Nucleus accumbens (tissue), 56 donors: ENCODE measurements at regions not wholly inside any gene's neighbourhood (a gene's known extent, or its start where the extent isn't known, plus 50 kb on each side); places are given as distances from the start of the nearest gene placed in this dataset.

ENCODE experiments used
- DNase-seq, 56 donors: peaks; one replicate each; lab custom pipeline; 2025; lab: John Stamatoyannopoulos, UW

- DNase-seq, result no peak
These were observed 55.4 kb upstream of the LINC01488 start for GRCh38 chr11:69425895-69426544.

- DNase-seq, result peak in 1 of 56 donors; percentile 38
These were observed 54.1 kb upstream of the LINC01488 start for GRCh38 chr11:69427337-69427736.

GRCh38 chr11:69427906-69428880, 53.3 kb upstream of the LINC01488 start:
- DNase-seq, result no peak

GRCh38 chr11:69429716-69430491, 51.6 kb upstream of the LINC01488 start:
- no peak for DNase-seq

GRCh38 chr11:69430566-69430965, 50.9 kb upstream of the LINC01488 start:
- DNase-seq, result no peak

GRCh38 chr11:69431136-69431535, 50.3 kb upstream of the LINC01488 start:
- DNase-seq, result no peak
